UCSD-AML1 (cell line): ENCODE measurements at regions not wholly inside any gene's neighbourhood (a gene's known extent, or its start where the extent isn't known, plus 50 kb on each side); places are given as distances from the start of the nearest gene placed in this dataset.
"Not testable (repeated sequence)": the region's sequence is repeated elsewhere in the genome, so short reads cannot be mapped to it uniquely, and the experiment has no call there.

ENCODE experiments used
- DNase-seq: peaks from one replicate; lab custom pipeline; 2025; ENCODE audit not compliant: unreplicated experiment; lab: John Stamatoyannopoulos, UW

DNA sequence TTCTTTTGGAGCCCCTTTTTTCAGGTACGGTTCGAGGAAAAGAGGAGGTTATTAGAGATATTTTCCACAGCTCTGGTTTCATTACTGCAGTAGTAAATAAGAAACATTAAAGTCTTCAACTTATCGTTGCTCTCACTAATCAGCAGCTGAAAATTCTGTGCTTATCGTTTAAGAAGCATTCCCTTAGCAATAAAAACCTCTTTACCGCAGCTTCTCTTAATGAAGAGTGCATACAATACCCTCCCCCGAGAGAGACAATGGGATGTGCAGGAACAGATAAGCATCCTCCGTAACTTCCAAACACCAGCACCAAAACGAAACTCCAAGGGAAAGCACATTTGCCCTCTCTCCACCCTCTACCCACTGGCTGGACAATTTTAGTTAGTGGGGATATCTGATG lies 384.5 kb downstream of the NEBL start:
- no peak for DNase-seq

GRCh38 chr10:20508921-20509320 lies 388.2 kb downstream of the NEBL start:
- DNase-seq: no peak

GRCh38 chr10:20502903-20503585 lies 394.1 kb downstream of the NEBL start:
- no peak for DNase-seq

- no peak for DNase-seq
Measured at GRCh38 chr10:20494474-20494873, 402.6 kb downstream of the NEBL start.

- no peak for DNase-seq
Measured at GRCh38 chr10:20492447-20492846, 404.7 kb downstream of the NEBL start.

DNA sequence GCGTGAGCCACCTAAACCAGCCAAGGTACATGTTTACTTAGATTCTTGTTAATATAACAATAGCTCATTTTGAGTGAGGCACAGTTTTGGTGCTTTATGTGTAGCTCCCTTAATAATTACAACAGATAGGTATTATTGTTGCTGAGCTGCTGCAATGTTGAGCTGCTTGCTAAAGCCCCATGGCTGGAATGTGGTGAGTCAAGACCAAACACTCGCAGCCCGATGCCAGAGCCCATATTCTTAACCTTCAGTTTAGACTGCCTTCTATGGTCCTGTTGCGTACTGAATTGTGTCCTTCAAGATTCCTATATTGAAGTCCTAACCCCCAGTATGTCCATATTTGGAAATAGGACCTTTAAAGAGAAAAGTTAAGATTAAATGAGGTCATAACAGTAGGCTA lies 407.1 kb downstream of the NEBL start:
- no peak for DNase-seq

DNA sequence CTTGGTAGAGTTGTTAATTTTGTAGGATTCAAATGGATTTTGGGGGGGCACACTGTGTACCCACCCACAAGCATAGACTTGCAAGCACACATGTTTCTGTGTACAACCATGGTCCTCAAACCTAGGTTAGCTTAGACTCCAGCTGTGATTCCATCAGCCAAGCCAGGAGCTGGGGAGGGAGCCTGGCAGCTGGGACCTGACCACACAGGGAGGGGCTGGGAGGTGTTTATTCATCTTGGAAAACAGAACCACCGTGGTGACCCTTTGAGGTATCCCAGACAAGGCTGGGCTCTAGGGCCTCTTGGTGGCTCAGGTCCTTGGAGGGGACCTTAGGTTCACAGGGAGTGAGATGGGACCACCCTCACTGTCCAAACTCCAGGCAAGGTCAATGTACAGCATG lies 410.3 kb downstream of the NEBL start:
- no peak for DNase-seq

- DNase-seq: no peak
Measured at GRCh38 chr10:20485554-20485953, 411.6 kb downstream of the NEBL start.

- no peak for DNase-seq
Measured at GRCh38 chr10:20481054-20481453, 416.1 kb downstream of the NEBL start.

DNA sequence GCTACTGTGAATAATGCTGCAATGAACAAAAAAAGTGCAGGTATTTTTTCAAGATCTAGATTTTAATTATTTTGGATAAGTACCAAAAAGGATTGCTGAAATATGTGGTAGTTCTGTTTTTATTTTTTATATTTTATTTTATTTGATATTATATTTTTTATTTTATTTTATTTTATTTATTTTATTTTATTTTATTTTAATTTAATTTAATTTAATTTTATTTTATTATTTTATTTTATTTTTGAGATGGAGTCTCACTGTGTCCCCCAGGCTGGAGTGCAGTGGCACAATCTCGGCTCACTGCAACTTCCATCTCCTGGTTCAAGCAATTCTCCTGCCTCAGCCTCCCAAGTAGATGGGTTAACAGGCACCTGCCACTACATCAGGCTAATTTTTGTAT lies 416.5 kb downstream of the NEBL start:
- DNase-seq: not testable (repeated sequence)

GRCh38 chr10:20474064-20474463 lies 423.0 kb downstream of the NEBL start:
- no peak for DNase-seq

- no peak for DNase-seq
Measured at GRCh38 chr10:20473023-20473760, 423.9 kb downstream of the NEBL start.

GRCh38 chr10:20466731-20467130 lies 430.4 kb downstream of the NEBL start:
- no peak for DNase-seq

GRCh38 chr10:20457649-20458048 lies 439.5 kb downstream of the NEBL start:
- no peak for DNase-seq

- DNase-seq: no peak
Measured at GRCh38 chr10:20455774-20456173, 441.3 kb downstream of the NEBL start.

- DNase-seq: no peak
Measured at GRCh38 chr10:20454331-20454730, 442.8 kb downstream of the NEBL start.

DNA sequence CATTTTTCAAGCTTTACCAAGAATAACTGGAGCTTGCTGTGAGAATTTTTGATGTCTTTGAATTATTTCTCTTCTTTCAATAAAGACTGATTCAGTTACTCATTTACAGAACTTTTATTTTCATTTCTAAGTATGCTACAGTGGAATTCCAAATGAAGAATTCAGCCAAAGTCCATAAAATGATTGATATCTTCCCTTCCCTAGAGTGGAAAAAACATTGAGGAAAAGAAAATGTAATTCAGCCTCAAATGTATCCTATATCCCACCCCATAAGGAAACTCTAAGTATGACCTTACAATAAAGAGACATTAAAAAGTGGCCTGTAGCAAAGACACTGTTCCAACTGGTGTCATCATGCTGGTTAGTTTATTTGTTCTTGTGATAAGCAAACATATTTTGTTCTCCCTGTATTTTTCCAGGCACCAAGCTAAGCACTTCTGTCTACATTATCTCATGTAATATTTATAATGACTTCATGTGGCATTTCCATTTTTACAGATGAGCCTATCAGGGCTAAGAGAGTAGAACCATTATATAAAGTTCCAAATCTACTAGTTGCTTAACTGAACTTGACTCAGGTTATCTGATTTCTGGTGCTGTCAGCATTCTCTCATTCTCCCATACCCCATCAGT lies 450.4 kb downstream of the NEBL start:
- no peak for DNase-seq

- DNase-seq: no peak
Measured at GRCh38 chr10:20443094-20443493, 454.0 kb downstream of the NEBL start.

DNA sequence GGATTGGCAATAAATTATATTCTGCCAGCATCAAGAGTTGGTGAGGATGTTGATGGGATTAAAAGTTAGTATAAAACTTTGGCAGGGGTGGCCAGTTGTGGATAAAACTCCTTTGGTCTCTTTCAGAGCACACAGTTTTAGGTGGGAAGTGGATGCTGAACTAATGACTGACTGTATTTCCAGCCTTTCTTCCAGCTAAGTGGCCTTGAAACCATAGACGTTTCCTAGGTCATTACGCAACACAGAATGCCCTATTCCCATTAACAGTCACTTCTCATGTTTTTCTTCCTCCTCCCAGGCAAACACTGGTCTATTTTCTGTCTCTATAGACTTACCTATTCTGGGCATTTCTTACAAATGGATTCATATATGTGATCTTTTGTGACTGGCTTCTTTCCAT lies 467.4 kb downstream of the NEBL start:
- no peak for DNase-seq

GRCh38 chr10:20427821-20428220 lies 469.3 kb downstream of the NEBL start:
- DNase-seq: no peak

- DNase-seq: no peak
Measured at GRCh38 chr10:20418286-20418685, 478.8 kb downstream of the NEBL start.

GRCh38 chr10:20417791-20418190 lies 479.3 kb downstream of the NEBL start:
- DNase-seq: no peak
